ENCODE measurements at regions not wholly inside any gene's neighbourhood (a gene's known extent, or its start where the extent isn't known, plus 50 kb on each side); places are given as distances from the start of the nearest gene placed in this dataset.
"Not testable (repeated sequence)": the region's sequence is repeated elsewhere in the genome, so short reads cannot be mapped to it uniquely, and the experiment has no call there.

DNA sequence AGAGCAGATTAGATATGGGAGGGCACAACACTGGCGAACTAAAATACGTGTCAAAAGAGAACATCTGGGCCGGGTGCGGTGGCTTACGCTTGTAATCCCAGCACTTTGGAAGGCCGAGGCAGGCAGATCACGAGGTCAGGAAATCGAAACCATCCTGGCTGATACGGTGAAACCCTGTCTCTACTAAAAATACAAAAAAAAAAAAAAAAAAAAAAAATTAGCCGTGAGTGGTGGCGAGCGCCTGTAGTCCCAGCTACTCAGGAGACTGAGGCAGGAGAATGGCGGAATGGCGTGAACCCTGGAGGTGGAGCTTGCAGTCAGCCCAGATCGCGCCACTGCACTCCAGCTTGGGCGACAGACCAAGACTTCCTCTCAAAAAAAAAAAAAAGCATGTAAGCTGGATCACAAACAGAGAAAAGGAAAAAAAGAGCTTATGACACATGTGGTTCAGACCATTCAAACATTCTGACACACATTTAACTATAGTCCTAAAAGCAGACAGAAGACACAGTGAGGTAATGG is 1716.9 kb downstream of the SI start:
- not testable (repeated sequence) for FAIRE-seq

DNA sequence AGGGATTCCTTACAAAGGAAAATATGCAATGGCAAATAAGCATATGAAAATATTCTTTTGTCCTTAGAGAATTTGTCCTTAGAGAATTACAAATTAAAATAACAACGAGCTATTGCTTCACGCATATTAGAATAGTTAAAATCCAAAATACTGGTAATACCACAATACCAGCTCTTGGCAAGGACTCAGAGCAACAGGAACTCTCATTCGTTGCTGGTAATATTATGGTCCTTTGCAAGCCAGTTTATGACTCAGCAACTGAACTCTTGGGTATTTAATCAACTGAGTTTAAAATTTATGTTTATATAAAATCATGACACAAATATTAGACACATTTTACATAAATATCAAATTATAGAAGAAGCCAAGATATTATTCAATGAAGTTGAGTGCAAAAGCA is 1730.4 kb downstream of the SI start:
- no peak for FAIRE-seq

DNA sequence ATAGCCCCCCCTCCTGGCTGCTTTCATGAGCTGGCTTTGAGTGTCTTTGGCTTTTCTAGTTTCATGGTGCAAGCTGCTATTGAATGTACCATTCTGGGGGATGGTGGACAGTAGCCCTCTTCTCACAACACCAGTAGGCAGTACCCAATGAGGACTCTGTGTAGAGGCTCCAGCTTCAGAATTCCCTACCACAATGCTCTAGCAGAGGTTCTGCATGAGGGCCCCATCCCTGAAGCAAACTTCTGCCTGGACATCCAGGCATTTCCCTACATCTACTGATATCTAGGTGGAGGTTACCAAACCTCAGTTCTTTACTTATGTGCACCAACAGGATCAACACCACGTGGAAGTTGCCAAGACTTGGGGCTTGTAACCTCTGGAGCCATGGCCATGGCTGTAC is 1742.9 kb downstream of the SI start:
- no peak for FAIRE-seq

DNA sequence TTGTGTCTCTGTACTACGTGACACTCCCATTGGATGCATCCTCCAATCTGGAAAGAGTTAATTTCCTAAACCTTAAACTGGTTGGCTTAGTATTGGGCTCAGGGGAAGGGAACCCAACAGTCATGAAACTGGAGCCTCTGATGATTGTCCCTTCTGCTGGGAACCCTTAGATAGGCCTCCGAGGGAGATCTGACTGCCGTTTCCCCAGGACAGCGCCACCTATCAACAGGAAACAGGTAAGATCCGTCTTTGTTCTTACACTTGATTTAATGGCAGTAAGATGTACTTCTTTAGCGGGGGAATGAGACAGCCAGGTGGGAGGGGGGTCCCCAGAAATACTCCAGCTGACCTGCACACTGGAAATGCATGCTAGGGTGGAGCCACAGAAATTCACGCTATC is 1749.6 kb downstream of the SI start:
- FAIRE-seq: no peak

DNA sequence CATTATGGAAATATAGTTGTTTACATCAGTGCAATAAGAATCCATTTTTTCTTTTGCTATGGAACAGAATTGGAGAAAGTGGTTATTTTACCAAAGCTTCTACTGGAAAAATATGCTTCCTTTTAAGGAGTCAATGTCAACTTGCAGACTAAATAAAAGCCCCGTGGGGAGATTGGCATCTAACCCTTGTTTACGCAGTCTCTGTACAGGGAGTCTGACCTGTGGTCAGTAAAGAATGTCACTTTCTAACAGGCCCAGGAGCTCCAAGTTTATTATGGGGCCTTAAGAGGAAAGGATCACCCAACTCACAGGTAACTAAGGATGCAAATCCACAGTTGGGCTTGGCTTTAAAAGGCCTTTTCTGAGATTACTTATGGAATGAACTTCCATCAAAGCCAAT is 1751.2 kb downstream of the SI start:
- FAIRE-seq: no peak

DNA sequence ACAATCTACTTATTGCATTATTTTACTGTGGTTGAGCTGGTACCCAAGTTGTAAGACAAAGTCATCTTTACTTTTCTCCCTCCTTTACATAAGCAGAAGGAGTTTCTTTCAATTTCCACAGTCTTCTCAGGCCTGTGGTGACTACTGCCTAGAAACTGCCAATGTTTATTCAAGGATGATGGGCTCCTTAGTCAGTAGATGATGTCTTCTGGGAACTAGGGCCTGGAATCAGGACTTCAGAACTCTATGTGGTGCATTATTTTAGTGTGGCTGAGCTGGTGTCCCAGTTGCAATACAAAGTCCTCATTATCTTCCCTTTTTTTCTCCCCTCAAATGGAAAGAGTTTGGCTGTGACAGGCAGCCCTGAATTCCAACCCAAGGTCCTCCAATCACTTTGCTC is 1762.5 kb downstream of the SI start:
- no peak for FAIRE-seq

DNA sequence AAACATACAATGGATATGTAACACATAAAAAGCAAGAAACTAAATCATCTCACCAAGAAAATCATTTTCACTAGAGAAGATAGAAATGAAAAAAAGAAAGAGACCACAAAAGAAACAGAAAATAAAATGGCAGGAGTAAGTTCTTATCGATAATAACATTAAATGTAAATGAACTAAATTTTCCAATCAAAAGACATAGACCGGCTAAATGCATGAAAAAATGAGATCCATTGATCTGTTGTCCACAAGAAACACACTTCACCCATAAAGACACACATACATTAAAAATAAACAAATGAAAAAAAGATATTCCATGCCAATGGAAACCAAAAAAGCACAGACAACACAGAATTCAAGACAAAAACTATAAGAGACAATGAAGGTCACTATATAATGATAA is 1771.9 kb downstream of the SI start:
- FAIRE-seq: no peak

DNA sequence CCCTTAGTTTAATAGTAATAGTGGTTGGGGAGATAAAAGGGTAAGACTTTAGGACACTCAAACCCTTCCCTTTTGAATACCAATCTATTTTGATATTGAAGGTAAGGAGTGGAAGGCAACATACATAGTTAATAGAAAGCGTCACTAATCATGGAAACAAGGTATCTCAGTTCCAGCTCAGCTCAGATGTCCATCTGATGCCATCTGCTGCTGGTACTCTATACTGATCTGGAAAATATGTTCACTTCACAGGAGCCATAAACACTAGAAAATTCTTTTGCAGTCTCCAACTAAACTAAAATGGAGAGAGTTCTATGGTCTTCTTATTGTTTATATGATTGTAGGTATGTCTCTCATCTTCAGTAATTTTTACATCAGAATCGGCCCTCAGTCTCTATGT is 1777.1 kb downstream of the OTOL1 start:
- no peak for FAIRE-seq

DNA sequence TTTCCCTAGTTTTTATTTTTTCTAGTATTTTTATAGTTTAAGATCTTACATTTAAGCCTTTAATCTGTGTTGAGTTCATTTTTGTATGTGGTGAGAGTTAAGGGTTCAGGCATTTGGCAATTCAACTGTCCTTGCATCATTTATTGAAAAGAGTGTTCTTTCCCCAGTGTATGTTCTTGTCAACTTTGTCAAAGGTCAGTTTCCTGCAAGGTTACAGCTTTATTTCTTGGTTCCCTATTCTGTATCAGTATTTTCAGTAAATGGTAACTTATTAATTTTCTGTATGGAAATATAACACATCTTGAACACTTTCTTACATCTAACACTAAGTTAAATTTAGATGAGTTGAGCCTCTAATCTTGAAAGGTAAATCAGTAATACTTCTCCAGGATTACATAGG is 1770.1 kb downstream of the OTOL1 start:
- no peak for FAIRE-seq

DNA sequence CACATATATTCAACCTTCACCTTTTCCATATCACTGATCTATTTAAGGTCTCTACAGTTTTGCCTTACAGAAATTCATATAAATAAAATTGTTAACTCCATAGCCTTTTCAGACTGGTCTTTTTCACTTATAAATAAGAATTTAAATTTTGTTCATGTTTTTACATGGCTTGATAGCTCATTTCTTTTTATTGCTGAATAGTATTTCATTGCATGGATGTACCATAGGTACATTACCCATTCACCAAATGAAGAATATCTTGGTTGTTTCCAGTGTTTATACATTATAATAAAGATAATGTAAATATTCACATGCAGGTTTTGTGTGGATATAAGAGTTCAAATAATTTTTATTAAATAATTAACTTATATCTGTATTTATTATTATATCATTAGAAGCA is 1765.0 kb downstream of the OTOL1 start:
- FAIRE-seq: peak; percentile 30

DNA sequence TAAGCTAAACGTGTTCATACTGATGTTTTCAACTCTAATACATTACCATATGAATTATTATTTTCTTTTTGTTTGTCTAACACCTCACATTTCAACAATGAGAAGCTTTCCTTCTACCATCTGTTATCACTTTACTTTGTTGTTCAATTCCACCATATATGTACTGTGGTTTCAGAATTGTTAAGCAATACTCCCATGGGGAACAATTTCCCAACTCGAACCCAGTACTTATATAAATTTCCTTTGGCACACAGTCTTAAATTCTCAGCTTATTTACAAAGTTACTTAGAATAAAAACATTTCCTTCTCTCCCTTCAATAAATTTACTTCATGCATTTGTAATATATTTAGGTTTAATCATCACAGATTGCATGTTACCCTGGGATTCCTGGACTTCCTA is 1764.4 kb downstream of the OTOL1 start:
- FAIRE-seq: no peak

DNA sequence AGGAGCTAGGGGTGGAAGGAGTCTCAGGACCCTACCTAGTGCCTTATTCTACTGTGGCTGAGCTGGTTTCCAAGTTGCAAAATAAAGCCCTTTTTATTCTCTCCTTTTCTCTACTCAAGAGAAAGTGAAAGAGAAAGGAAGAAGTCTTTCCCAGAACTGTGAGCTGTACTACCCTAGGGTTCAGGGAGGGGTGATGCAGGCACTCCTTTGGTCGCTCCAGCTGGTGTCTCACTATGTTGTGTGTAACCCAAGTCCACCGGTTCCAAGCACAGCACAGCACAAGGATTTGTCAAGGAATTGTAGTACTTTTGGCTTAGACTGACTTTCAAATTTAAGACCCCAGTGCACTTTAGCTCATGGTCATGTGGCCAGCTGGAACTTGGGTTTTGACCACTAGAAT is 1721.7 kb downstream of the OTOL1 start:
- FAIRE-seq: no peak

DNA sequence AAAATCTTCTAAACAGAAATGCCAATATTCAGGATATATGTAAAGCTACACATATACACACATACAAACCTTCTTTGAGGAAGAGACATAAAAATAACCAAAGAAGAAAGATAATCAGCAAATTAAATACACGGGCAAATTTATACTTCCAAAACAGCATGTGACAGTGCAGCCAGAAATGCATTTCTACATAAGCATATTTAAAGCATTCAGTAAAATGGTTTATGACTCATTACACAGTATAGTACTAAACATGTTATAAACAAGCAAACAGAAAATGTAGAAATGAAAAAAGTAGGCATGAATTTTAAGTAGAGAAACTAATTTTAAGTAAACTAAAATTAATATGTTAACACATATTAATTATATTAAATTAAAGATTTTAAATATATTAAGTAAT is 1717.2 kb downstream of the OTOL1 start:
- no peak for FAIRE-seq

DNA sequence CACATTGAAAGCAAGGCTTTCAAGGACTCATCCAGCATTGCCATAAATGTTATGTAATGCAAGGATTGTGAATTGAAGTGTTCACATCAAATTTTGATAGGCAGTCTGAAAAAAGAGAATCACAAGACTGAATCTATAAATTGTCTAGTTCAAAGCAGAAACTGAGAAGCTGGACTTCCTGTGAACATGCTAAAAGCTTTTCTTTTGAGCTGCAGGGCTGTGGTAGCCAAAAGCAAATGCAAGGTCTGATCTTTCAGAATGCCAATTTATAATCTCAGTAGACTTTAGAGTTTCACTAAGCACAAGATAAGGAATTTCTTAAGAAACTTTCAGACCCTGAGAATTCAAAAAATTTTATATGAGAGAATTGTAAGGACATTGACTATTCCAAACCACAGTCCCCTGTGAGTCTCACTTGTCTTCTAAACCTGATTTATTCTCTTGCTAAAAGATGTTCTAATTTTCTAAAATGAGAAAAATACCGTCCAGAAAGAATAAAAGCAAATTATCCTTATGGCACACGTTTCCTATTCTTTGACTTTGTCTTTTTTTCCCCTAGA is 1700.3 kb downstream of the OTOL1 start:
- no peak for FAIRE-seq

DNA sequence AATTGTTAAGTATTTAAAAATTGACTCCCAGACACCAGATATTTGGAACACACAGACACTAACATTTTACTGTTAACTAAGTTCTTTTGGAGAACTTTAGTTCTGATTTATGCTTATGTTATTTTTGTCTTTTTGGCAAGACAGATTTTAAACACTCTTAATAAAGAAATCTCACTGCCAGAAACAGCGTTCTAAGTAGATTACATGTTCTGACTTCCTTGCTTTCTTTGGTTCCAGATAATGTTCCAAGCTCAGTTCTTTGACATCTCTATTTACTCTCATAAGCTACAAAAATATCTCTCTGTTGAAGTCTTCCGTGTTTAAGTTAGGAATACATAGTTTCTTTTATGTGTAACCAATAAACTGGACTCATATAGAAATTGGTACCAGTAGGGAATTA is 1699.6 kb downstream of the OTOL1 start:
- FAIRE-seq: no peak

DNA sequence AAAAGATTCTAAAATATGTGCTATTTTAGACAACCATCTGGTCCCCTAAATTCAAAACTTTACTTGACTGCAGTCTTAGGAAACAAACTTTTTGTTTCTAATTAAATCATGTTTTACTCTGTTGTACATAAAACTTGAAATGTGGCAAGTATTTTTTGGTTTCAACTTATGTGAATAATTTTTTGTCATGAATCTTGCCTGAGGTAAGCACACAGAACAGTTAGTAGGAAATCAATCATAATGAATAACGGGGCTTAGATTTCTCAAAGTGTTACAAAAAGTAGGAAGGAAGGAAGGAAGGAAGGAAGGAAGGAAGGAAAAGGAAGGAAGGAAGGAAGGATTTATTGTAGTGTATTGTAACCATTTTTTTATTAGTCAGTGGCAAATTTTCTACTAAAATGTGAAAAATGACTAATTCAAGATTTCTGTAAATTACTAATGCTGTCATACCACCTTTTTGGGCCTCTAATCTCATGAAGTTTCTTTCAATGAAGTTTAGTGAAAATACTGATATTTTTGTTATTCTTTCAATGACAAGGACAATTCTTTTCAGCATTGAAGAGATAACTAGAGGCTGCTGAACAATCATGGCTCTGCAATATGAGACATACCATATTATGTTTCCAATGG is 1689.2 kb downstream of the OTOL1 start:
- no peak for FAIRE-seq

DNA sequence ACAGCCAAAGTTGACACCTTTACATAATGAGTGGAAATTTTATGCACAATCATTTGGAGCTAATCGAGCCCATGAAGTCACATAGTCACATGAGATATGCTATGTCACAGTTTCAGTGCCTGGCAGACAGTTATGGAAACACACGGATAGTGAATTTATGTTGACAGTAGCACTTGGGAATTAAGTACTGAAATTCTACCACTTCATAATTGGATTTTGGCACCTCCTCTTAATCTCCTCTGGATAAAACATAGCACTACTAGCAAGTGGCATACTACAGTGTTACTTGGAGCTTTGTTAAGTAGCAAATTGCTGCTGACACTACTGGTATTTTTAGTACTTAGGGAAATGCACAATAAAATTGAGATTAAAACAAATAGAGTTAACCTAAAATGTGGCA is 1679.4 kb downstream of the OTOL1 start:
- FAIRE-seq: no peak

DNA sequence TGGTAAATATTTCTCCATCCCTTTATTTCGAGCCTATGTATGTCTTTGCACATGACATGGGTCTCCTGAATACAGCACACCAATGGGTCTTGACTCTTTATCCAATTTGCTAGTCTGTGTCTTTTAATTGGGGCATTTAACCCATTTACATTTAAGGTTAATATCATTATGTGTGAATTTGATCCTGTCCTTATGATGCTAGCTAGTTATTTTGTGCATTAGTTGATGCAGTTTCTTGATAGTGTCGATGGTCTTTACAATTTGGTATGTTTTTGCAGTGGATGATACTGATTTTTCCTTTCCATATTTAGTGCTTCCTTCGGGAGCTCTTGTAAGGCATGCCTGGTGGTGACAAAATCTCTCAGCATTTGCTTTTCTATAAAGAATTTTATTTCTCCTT is 1675.9 kb downstream of the OTOL1 start:
- FAIRE-seq: not testable (repeated sequence)

DNA sequence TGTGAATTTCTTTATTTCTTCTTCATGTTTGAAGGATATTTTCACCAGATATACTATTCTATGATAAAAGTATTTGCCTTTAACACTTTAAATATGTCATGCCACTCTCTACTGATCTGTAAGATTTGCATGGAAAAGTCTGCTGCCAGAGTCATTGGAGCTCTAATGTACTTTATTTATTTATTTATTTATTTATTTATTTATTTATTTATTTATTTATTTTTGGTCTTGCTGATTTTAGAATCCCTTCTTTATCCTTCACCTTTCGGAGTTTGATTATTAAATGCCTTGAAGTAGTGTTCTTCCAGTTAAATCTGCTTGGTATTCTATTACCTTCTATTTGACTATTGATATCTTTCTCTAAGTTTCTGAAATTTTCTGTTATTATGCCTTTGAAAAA is 1669.6 kb downstream of the OTOL1 start:
- FAIRE-seq: no peak

DNA sequence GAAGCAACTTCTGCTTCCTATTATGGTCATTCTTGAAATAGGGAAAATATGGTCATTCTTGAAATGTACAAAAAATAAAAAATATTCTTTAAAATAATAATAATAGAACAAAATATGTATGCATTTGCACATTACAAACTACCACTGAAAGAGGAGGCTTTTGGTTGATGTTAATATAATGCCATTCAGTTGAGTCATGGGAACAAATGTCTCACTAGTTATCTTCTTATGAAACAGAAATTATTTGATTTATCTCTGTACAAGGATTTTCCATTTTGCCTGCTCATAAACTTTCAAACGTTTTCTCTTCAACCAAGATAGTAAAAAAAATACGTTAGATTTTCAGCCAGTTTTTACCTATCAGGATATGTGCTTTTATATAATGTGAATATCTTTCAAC is 1662.7 kb downstream of the OTOL1 start:
- FAIRE-seq: no peak

DNA sequence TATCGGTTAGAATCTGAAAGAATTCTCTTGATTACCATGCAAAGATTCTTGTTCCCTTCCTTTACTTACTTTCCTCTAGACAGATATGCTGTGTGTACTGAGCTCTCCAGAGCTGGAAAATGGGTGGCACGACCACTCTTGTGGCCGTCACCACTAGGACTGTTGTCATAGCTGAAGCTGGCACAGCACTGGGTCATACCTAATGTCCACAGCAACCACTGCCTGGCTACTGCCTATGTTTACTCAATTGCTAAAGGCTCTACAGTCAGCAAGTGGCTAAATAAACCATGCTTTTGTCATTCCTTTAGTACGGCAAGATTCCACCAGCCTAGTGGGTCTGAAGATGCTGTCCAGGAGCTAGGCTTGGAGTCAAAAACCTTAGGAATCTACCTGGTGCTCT is 1643.0 kb downstream of the OTOL1 start:
- no peak for FAIRE-seq

DNA sequence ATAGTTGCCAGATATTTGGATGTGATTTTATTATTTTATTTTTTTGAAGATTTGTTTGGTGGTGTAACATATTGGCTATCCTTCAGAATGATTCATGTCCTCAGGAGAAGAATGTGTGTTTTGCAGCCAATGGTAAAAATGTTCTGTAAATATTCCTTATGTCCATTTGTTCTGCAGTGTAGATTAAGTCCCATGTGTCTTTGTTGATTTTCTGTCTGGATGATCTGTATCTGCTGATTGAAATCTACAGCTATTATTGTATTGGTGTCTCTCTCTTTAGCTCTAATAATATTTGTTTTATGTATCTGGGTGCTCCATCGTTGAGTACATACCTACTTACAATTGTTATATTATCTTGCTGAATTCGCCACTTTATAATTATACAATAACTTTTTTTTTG is 1641.7 kb downstream of the OTOL1 start:
- no peak for FAIRE-seq

DNA sequence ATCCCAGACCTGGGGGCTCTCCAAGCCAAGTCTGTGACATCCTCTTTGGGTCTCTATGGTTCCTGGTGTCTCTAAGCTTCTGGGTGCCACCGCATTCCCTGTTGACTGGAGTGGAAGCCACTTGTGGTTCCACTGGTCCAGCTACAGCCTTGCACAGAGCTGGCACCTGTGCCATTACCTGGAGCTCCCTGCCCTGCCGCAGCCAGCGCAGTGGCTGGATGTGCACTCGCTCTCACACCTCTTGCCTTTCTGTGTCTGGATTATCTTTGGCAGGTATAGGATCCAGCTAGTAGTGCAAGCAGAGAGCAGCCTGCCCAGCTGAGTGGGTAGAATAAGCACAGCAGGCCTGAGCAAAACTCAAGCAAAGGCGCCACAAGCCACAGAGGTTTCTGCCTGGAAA is 1635.5 kb downstream of the OTOL1 start:
- FAIRE-seq: no peak

DNA sequence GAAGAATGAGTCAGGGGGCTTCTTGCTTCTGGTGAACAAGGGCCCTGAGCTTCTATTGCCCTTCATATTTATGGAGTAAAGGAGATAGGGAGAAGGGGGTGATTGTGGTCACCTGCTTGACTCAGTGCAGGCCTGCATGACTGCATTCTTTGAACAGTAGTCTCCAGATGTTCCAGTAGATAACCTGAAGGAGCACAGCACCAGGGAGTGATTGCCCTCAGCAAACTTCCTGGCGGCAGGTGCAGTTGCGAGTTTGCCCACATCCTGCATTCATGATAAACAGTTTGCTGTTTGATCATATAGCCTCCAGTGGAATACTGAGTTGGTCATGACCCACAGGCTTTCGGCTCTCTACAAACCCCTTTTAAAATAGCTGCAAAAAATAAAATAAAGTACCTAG is 1632.7 kb downstream of the OTOL1 start:
- FAIRE-seq: no peak

DNA sequence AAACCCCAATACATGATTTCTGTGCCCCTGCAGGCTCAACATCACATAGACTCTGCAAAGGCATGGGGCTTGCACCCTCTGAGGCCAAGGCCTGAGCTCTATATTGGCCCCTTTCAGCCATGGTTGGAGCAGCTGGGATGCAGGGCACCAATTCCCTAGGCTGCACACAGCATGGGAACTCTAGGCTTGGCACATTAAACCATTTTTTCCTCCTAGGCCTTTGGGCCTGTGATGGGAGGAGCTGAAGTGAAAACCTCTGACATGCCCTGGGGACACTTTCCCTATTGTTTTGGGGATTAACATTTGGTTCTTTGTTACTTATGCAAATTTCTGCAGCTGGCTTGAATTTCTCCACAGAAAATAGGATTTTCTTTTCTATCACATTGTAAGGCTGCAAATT is 1629.5 kb downstream of the OTOL1 start:
- no peak for FAIRE-seq

Measured in islet of Langerhans (tissue), 1 donor.